HG03342 (cell line): ENCODE measurements at regions not wholly inside any gene's neighbourhood (a gene's known extent, or its start where the extent isn't known, plus 50 kb on each side); places are given as distances from the start of the nearest gene placed in this dataset.

ENCODE experiments used
- ATAC-seq: cut with Tn5 transposase; IDR thresholded peaks from one replicate; pipeline ENCODE4 v1.9.1; 2021; ENCODE audit warnings: mild to moderate bottlenecking, moderate library complexity; ENCODE audit not compliant: unreplicated experiment

DNA sequence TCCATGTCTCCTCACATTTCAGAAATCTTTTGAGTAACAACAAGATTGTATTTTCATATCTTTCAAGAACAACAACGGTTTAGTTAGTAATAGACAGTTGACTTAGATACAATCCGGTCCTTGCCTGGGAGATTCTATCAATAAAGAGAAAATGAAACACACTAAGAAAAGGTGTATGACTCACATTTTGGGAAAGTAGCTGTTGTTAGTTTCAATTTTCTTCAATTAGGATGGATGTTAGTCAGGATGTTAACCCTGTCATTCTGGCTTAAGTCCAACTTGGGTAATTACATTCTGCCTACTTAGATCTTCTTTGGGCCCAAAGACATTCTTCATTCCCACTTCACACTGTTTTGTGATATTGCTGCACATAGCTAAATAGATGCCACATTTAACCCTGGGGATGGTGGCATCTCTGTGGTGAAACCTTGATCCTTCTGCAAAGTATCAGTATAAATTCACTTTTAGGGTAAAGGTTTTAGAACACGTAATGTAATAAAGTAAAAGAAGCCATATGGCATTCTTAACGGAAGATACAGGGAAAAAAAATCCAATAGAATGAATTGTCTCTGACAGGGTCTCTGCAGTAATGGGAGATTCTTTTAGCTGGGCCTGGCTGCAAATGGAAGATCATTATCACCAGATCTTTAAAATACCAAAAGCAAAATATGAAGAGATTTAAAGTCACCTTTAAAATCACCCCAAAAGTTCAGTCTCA, 365.5 kb downstream of the FIGN start:
- ATAC-seq: no peak

GRCh38 chr2:163369111-163369510, 366.7 kb downstream of the FIGN start:
- ATAC-seq: no peak

- no peak for ATAC-seq
Measured at GRCh38 chr2:163368655-163369054, 367.2 kb downstream of the FIGN start.

GRCh38 chr2:163367825-163368582, 367.8 kb downstream of the FIGN start:
- ATAC-seq: no peak

DNA sequence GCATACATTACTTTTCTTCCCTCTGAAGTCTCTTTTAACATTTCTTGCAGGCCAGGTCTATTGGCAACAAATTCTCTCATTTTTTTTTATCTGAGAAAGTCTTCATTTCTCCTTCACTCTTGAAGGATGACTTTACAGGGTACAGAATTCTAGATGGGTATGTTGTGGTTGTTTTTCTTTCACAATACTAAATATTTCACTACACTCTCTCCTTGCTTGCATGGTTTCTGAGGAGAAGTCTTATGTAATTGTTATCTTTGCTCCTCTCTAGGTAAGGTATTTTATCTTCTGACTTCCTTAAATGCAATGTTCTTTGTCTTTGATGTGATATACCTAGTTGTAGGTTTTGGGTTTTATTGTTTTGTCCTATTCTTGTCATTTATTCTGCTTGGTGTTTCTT, 371.1 kb downstream of the FIGN start:
- ATAC-seq: no peak

DNA sequence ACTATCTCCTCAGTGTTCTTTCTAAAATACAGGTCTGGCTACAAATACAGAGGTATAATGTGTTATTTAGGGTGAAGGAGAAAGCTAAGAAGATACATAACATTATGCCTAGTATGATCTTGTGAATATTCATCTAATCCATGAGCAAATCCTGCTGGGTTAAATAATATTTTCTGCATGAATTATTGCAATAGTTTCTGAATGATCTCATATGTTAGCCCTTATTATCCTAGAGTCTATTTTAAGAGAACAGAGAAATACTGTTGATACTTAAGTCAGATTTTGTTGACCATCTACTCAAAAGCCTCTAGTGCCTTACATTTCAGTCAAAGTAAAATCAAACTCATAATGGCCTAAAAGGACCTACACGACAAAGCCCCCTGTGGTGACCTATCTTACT, 382.3 kb downstream of the FIGN start:
- ATAC-seq: no peak

DNA sequence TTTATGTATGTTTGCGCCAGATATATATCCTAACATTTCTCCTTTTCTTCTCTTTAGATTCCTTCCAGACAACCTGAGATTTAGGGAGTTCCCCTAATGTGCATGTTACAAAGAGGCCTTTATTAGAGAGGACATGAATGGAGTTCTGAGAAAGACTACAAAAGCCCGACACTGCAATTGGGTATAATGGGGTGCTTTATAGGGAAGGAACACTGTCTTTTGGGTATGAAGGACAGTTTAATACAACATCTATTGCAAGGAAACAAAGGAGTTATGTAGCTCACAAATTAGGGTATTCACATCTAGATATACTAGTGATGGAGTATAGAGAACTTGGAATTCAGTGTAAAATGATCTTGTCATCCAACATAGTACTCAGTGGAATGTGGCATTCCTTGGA, 383.8 kb downstream of the FIGN start:
- no peak for ATAC-seq

- no peak for ATAC-seq
Measured at GRCh38 chr2:163351143-163351542, 384.7 kb downstream of the FIGN start.

GRCh38 chr2:163348857-163349380, 386.9 kb downstream of the FIGN start:
- no peak for ATAC-seq

- ATAC-seq: peak; percentile 58
Measured at GRCh38 chr2:163347982-163348856, 387.6 kb downstream of the FIGN start.

DNA sequence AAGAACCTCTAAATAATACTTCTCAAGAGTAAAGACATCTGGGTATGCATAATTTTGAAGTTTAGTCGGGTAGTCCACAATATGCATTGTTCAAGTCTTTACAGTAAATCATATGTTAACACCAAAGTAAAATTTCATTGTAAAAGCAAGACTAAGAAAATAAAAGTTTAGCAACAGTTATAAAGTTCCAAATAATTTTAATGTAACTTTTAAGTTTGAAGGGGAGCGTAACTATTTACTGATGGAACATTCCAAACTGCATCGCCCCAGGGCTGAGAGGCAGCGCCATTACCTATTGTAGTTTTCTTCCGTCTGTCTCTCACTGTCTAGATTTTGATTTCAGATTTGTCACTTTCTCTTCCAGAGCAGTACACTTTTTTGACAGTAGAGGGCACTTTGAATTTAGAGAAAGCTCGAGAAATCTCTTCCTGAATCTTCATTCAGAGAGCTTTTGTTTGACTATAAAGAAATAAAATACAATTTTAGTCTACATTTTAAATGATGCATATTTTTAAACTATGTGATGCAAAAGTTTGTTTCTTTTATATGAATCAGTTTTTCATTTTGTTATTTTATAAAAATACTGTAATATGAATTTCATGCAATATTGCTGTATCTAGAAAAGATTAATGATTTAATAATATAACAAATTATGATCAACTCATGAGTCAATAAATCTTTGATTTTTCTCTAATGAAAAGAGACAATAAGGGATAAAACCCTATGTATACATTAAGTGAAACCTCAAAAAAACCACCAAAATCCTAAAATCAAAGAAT, 389.8 kb downstream of the FIGN start:
- peak; percentile 73 for ATAC-seq

DNA sequence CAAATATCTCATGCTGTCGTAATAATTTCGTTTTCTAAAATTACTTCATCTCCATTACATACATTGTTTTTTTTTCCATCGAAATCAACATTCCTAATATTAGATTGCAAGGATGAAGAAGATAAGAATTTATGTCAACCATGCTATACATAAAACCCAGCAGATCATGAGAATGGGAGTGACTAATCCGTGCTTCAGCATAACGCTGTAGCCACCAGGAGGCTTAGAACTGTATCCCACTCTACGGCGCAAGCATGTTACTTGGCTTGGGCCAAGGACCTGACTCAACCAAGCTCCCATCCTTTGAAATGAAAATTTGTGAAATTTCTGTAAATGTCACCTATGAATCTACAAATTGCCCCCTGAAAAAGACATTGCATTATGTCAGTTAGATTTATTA, 392.5 kb downstream of the FIGN start:
- no peak for ATAC-seq

GRCh38 chr2:163341426-163341825, 394.4 kb downstream of the FIGN start:
- no peak for ATAC-seq

DNA sequence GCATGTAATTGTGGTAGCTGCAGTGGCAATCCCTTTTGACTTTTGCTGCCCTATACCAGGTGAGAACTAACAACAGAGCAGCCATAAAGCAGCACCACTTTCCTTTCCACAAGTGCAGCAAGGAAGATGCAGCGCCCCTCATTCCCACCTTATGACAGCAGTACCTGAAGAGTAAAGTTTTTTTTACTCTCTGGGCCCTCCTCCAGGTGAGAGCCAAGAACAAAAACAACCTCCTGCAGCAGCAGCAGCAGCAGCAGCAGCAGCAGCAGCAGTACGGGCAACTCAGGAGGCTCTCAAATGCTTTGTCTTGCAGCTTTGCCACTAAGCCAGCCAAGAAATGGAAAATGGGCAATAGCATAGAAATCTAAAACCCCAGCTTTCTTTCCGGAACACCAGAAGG, 397.5 kb downstream of the FIGN start:
- no peak for ATAC-seq

DNA sequence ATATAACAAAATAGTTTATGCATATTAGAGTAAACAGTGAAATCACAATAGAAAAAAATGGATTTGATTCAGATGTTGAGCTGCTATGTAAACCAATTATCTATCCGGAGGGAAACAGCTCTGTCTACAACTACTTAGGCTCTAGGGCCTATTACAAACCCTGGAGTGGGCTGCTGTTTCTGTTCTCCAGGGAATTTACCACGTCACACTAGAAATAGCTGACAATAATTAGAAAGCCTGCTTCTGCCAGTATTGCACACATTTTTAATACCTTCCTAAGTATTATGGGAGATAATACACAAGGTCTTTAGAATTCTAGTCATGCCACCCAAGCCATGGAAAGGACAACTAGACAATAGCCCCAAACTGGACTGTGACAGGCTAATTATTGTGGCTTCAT, 411.1 kb downstream of the FIGN start:
- no peak for ATAC-seq

GRCh38 chr2:163319006-163319405, 416.8 kb downstream of the FIGN start:
- no peak for ATAC-seq

GRCh38 chr2:163314712-163315111, 421.1 kb downstream of the FIGN start:
- ATAC-seq: no peak

GRCh38 chr2:163312713-163313112, 423.1 kb downstream of the FIGN start:
- no peak for ATAC-seq

DNA sequence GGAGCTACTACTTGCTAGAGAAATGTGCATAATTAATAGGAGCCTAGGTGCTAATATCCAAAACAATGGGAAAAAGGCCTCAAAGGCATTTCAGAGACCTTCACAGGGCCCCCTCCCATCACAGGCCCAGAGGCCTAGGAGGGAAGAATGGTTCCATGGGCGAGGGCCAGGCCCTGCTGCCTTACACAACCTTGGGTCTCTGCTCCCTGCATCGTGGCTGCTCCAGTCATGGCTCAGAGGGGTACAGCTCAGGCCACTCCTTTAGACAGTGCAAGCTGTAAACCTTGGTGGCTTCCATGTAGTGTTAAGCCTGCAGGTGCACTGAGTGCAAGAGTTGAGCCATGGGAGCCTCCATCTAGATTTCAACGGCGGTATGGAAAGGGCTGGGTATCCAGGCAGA, 429.2 kb downstream of the FIGN start:
- ATAC-seq: no peak

DNA sequence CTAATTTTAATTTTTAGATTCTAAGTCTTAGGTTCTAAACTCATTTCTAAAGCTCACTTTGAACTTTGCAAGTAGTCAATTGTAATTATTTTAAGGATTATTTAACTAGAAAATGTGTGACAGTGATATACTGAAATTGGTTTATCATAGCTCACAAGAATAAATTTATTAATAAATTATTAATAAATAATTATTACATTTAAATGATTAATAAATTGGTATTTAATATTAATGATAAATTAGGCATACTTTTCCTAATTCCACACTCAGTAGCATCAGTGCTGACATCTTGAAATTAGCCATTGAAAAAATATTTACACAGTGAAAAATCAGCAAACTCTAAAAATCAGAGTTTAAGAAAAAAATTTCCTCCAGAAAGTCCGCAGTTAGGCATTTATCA, 433.7 kb downstream of the FIGN start:
- no peak for ATAC-seq

DNA sequence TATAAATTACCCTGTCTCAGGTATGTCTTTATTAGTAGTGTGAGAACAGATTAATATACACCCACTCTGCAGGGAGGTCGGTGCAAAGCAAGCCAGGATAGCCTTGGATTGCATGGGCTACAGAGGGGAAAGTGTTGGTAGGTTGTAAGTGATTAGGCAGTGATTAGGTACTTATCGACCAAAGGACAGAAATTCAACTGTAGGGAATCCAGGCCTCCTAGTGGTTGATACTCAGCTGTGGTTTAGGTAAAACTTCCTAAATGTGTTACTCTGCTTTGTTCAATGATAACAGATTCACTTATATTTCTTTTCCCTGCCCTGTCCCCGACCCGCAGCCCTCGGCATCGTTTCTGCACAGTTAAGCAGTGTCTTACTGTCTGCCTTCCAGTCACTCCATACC, 444.0 kb downstream of the FIGN start:
- ATAC-seq: no peak
